Neural crest cell (in vitro differentiated cells): ENCODE measurements at regions not wholly inside any gene's neighbourhood (a gene's known extent, or its start where the extent isn't known, plus 50 kb on each side); places are given as distances from the start of the nearest gene placed in this dataset.
A peak's percentile ranks its signal among the peaks of the same experiment; 100 is the strongest.

Experiments
- DNase-seq: peaks from one replicate; pipeline ENCODE4 v3.0.0; 2021; ENCODE audit warnings: low read depth, mixed read lengths, low spot score
- H3K27ac Mint-ChIP-seq: one replicate; pipeline ENCODE4 v1.8.0; 2021; ENCODE audit warnings: mild to moderate bottlenecking, mixed read lengths; ENCODE audit not compliant: unreplicated experiment
- H3K27me3 Mint-ChIP-seq: 2 replicates; pipeline ENCODE4 v1.8.0; 2021; ENCODE audit warnings: low read depth, mild to moderate bottlenecking, mixed read lengths
- H3K36me3 Mint-ChIP-seq: 2 replicates; pipeline ENCODE4 v1.8.0; 2021; ENCODE audit warnings: low read depth, mild to moderate bottlenecking, mixed read lengths
- H3K4me1 Mint-ChIP-seq: 2 replicates; pipeline ENCODE4 v1.8.0; 2021; ENCODE audit warnings: mixed read lengths
- H3K4me3 Mint-ChIP-seq: one replicate; pipeline ENCODE4 v1.8.0; 2021; ENCODE audit warnings: mild to moderate bottlenecking, mixed read lengths
- H3K9me3 Mint-ChIP-seq: 2 replicates; pipeline ENCODE4 v1.8.0; 2021; ENCODE audit warnings: mixed read lengths
- CTCF ChIP-seq: fragments of 200-600 bp; sonication (generic); conservative IDR thresholded peaks from 2 replicates; pipeline ENCODE4 v1.5.0; 2021; ENCODE audit warnings: antibody characterized with exemption, mild to moderate bottlenecking

GRCh38 chr10:4656576-4657194 lies 169.3 kb upstream of the AKR1E2 start:
- DNase-seq, result peak; percentile 44
- Mint-ChIP-seq H3K4me1 (peaks cover 23% of the 10 kb centered on the region), H3K9me3 (no peaks in the 10 kb centered on the region), H3K4me3 (no peak overlapping the region), H3K36me3 (no peaks in the 10 kb centered on the region), H3K27me3 (no peaks in the 10 kb centered on the region), H3K27ac (no peak overlapping the region)
- peak; percentile 94 for TF ChIP-seq CTCF

DNA sequence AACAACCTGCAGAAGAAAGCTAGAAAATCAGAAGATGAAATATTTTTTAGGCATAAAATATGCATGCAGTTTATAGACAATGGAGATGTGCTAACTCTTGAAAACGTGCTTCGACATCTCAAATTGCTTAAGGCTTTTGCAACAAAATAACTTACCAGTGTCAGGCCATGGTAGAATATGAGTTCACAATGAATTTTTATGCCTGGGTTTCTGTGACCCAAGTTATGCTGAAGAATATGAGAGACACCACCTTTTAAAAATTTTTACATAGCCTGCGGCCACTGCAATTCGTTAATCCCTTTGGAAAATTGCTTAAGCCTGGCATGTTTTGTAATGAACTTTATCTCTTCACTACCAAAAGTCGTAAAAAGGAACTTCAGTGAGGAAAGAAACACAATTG lies 170.1 kb upstream of the AKR1E2 start:
- Mint-ChIP-seq H3K27me3 (no peaks in the 10 kb centered on the region), H3K4me3 (no peak overlapping the region), H3K36me3 (no peaks in the 10 kb centered on the region), H3K9me3 (no peaks in the 10 kb centered on the region), H3K4me1 (peaks cover 23% of the 10 kb centered on the region), H3K27ac (no peak overlapping the region)
- TF ChIP-seq CTCF, result no peak
- DNase-seq, result no peak

GRCh38 chr10:4655406-4655805 lies 170.6 kb upstream of the AKR1E2 start:
- no peak for DNase-seq
- Mint-ChIP-seq H3K27ac (no peak overlapping the region), H3K9me3 (no peaks in the 10 kb centered on the region), H3K4me1 (peaks cover 23% of the 10 kb centered on the region), H3K4me3 (no peak overlapping the region), H3K36me3 (no peaks in the 10 kb centered on the region), H3K27me3 (no peaks in the 10 kb centered on the region)
- no peak for TF ChIP-seq CTCF

- H3K36me3 Mint-ChIP-seq, result no peaks in the 10 kb centered on the region
- H3K27ac Mint-ChIP-seq, result no peak overlapping the region
- no peak for DNase-seq
- no peaks in the 10 kb centered on the region for H3K9me3 Mint-ChIP-seq
- TF ChIP-seq CTCF, result no peak
- H3K4me1 Mint-ChIP-seq, result peaks cover 23% of the 10 kb centered on the region
- H3K27me3 Mint-ChIP-seq, result no peaks in the 10 kb centered on the region
- no peak overlapping the region for H3K4me3 Mint-ChIP-seq
Measured at GRCh38 chr10:4654496-4654895, 171.5 kb upstream of the AKR1E2 start.

DNA sequence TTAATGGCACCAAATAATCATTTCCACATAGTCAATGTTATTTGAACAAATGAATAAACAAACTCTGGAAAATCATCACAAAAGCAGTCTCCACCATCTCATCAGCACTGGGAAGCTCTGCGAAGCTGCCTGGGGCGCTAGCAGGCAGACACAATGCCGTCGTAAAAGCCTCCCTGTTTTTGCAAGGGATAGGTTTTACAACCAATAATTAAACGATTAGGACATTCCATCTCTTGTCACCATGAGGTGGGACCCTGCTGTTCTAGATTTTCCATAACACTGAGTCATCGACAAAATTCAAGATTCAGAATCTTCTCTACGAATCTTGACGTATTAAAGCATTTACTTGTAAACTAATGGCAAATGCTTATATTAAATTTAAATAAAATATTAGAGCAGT lies 172.8 kb upstream of the AKR1E2 start:
- Mint-ChIP-seq H3K36me3 (no peaks in the 10 kb centered on the region), H3K27ac (no peak overlapping the region)

More for the DNA sequence above, 172.8 kb upstream of the AKR1E2 start:
- peaks cover 23% of the 10 kb centered on the region for H3K4me1 Mint-ChIP-seq
- H3K4me3 Mint-ChIP-seq, result no peak overlapping the region
- DNase-seq, result no peak
- no peaks in the 10 kb centered on the region for H3K27me3 Mint-ChIP-seq
- no peak for TF ChIP-seq CTCF
- no peaks in the 10 kb centered on the region for H3K9me3 Mint-ChIP-seq
